Stimulated activated CD4-positive, alpha-beta T cell treated with anti-CD3 and anti-CD28 coated beads, Interleukin-4, amount 100 ng/mL, for 48 hours (primary cell): ENCODE measurements at regions not wholly inside any gene's neighbourhood (a gene's known extent, or its start where the extent isn't known, plus 50 kb on each side); places are given as distances from the start of the nearest gene placed in this dataset.

Source experiments
- DNase-seq, 2 donors: peaks; one replicate each; pipeline ENCODE4 v3.0.0-alpha.2; 2020; ENCODE audit warnings: low read depth in 2 of 2

DNA sequence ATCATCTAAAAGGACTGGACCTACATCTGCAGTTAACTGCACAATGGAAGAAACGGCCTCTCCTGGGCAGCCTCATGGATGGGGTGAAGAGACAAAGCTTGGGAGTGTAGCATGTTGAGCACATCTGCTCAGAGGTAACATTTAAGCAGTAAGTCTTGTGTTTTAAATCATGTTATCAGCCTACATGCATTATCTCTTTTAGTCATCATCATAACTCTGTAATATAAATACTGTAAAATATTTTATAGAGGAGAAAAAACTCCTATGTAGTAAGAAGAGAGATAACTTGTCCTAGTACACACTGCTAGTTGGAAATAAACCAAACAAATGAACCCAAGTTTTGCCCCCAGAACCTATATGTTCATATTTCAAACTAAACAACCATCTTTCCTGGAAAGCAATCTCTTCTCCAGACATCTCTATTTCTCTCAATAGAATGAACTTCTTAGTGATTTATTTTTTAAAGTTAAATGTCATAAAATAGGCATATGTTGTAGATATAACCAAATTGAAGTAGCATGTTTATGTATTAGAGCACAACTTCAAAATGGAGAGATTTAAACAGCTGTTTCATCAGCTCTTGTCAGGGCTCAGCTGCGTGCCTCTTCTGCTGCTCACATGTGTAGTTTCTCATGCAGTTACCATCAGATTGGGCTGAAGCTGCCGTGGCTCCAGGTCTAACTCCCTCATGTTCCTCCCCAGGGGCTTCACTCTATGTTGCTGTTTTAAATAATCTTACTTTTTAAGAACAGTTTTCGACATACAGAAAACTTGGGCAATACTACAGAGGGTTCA is 581.8 kb upstream of the ZFP42 start:
- DNase-seq: no peak

DNA sequence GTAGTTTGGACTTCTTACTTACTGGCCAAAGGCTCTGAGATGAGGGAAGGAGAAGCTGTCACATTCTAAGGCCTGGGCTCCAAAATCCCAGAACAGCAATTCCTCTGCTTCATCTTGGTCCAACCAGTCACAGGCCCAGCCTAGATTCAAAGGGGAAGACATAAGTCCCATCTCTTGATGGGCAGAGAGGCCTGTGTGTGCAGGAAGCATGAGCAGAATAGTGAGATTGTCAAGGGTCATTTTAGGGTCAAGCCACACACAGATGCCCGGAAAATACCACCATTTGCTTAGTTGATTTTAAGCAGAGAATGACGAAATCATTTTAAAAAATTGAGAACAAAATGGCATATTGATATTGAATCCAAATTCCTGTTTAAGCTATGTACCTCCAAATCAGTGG is 580.9 kb upstream of the ZFP42 start:
- no peak for DNase-seq

DNA sequence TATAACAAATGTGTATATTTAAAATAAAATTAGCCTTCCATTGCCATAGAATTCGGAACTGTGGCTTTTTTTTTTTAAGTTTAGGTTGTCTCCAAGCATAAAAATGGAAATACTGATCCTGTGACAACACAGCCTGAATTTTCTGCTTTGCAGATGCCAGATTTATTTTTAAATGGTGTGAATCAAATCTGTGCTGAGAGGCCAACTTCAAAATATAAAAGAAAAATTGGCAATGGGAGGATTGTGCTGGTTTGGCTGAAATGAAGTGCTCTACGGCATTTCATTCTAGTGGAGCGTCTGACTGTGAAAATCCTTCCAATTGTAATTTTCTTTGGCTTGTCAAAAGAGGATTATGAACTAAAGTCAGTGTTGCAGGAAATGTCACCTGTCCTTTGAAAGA is 580.3 kb upstream of the ZFP42 start:
- no peak for DNase-seq

DNA sequence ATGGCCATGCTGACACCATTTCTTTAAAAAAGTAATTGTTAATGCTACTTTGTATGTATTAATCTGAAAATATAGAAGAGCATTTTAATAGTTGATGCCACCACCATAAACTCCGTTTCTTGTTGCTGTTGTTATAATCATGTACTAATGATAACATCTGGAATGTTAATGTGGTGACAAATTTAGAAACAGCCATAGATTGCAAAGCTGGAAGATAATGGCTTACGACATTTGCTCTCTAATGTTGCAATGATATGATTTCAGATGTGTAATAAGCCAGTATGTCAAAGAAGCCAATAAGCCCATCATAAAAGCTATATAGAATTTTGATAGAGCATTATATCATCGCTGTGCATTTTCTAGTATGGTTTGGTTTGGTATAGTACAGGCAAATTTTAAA is 579.4 kb upstream of the ZFP42 start:
- no peak for DNase-seq

DNA sequence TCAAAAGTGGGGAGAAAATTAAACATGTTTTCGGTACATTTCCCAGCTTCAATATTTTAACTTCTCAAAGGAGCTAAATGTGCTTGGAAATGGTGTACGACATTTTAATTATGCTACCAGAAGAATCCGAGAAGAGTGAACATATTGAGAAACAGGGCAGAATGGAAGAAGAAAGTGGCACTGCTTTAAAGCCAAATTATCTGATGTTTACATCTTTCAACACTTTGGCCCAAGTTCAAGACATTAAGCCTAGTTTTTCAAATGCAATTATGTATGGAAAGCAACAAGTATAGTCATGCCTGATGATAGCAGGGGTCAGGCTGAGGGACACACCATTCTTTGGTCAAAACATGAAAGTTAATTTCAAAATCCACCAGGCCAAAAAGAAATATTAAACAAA is 577.9 kb upstream of the ZFP42 start:
- no peak for DNase-seq

DNA sequence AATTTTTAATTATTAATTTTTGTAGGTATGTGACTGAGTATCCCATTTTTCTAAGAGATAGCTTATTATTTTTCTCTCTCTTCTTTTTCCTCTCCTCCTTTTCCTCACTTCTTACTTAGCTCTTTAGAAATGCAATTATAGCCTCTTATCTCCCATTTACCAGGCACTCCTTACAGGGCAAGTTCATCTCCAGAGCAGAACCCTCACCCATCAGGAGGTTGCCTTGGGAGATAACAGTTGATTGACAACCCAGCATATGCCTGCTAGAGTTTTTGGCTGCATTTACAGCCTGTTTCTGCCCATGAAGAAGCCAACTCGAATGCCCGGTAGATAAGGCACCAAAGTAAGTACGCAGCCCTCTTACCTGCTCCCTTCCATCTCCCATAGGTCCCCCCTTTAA is 572.9 kb upstream of the ZFP42 start:
- no peak for DNase-seq

DNA sequence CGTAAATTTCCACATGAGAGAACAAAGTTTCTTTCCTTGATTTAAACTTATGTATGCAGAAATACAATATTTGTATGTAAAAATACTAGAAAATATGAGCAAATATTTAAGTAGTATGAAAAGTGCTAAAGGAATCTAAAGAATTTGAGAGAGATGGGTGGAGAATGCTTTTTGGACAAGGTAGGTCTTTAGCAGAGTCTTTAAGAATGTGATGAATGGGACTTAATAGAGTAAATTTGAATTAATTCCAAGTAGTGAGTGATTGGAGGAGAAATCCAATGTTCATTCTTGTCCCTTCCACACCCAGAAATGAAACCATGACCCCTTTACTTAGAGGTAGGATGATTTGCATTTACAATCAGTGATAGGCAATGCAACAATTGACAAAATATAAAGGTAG is 570.9 kb upstream of the ZFP42 start:
- no peak for DNase-seq

DNA sequence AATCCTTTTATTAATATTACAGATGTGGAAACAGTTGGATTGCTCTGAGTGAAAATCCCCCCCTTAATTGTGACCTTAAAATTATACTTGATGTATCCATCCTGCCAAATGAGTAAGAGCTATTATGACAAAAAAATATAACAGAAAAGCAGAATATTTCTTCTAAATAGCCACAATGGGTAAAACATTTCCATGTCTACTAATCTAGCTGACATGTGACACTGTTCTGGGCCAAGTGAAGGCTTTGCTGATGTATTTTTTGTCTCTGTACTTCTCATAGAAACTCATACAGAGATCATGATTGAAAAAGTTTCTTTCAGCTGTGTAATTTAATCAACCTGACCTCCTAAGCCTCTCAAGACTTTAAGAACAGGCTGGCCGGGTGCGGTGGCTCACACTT is 569.1 kb upstream of the ZFP42 start:
- no peak for DNase-seq

DNA sequence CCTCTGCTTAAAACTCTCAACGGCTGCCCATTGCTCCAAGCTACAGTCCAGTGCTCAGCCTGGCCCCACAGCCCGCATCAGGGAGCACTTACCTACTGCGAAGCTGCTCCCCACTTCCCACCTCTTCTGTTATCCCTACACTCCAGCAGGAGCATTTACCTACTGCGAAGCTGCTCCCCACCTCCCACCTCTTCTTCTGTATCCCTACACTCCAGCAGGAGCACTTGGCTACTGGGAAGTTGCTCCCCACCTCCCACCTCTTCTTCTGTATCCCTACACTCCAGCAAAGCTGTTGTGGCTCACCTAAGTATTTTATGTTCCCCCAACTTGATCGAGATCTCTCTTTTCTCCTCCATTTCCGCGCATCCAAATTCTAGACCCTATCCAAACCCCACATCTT is 563.3 kb upstream of the ZFP42 start:
- no peak for DNase-seq

DNA sequence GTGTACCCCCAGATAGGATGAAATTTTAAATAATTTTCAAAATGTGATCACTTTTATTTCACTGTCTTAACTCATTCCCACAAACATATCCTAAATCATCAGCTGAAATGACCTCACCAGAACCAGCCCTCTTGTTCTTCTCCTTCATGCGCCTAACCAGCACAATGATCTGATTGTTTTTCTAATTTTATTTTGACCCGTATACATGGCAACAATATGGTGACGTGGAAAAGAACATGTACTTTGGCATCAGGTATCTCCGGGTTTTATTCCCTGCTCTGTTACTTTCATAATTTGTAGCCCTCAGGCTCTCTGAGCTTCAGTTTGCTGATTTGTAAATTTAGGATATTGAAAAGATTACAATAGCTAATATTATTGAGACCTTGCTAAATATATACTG is 562.4 kb upstream of the ZFP42 start:
- no peak for DNase-seq

DNA sequence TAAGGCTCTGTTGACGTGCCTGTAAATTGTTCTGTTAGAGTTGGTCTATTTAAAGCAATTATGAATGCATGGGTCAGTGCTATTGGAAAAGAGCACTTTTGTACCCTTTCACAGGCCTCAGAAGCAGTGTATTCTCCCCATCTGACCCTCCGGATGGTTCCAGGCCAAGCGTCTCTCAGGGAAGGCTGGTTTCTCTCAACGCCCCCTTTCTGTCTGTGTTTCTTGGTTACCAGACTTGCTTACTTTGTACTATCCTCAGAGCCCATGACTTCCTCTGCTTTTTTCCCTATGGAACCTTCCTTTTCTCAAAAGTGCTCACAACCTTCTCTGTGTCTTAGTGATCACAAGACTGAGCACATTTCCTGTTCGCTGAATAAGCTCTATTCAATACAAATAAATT is 559.3 kb upstream of the ZFP42 start:
- no peak for DNase-seq

DNA sequence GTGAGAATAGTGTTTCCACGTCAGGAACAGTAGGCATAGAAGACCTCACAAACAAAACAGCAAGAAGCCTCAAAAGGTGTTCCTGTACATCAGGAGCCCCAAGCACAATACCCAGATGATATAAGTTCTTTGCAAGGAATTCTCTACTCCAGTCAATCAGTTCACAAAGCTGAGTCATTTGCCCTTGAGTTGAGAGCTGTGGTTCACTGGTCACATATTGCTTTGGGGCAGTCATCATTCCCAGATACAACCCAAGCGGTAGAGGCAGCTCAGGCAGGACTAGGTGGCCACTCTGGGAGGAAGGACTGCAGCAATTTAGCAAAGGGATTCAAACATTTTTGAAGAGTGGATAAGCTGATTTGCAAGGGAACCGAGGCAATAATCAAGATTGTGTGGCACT is 551.5 kb upstream of the ZFP42 start:
- DNase-seq: no peak

DNA sequence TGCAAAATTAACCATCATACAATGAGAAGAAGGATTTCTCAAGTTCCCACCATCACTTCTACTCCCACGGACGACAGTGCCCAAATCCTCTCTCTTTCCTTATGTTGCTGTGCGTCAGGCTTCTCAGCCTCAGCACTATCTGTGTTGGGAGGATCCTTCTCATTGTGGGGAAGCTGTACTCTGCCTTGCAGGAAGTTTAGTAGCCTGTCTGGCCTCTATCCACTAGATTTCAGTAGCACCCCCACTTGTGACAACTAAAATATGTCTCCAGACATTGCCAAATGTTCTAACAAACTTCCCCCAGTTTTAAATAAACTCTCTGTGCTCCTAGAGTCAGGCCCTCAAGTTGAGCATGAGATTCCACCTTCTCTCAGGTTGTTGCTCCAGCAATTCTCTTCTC is 545.9 kb upstream of the ZFP42 start:
- DNase-seq: no peak

DNA sequence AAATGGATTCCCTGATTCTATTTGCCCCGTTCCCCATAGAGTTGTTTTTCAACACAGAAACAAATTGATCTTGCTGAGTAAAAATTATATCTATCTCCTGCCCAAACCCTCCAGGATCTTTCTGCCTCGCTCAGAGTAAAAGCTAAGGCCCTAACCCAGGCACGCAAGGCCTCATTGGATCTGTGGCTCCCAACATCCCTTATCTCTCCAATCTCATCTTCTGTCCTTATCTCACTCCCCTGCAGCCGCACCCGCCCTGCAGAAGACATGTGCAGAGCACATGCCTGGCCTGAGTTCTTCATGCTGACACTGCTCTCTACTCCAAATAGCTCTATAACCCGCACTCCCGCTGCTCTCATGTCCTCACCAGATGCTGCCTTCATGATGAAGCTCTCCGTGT is 543.8 kb upstream of the ZFP42 start:
- no peak for DNase-seq

DNA sequence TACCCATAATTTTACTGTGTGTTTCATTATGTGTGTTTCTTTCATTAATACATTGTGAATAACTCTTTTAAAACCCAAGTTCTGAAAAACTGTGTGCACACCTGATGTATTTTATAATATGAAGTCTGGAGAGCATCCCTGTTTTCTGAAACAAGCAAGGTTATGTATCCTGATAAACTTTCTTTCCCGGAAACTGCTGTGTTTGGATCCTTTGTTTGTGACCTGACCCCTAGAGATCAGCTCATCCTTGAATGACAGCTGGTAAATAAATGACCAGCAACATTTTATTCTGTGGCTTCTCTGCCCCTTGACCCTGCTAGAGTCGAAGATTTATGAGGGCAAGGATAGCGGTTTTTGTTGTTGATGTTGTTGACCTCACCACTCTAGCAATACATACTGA is 535.6 kb upstream of the ZFP42 start:
- no peak for DNase-seq

DNA sequence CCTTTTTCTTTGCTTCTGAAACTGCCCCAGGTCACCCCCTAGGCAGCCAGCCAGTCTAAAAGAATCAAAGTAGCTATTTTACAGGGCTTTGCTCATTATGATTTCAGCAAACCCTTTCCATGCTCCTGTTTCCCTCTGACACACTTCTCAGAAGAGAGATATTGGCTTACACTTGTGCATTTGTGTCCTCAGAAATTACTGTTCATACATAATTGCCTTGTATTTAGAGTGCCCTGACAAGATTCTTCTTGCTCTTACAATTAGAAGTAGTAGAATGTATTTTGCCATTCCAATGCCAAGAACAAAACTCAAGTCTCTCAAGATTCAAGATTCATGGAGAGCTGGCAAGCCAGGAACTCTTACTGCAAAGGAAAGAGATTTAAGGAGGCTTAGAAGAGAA is 531.0 kb upstream of the ZFP42 start:
- no peak for DNase-seq

DNA sequence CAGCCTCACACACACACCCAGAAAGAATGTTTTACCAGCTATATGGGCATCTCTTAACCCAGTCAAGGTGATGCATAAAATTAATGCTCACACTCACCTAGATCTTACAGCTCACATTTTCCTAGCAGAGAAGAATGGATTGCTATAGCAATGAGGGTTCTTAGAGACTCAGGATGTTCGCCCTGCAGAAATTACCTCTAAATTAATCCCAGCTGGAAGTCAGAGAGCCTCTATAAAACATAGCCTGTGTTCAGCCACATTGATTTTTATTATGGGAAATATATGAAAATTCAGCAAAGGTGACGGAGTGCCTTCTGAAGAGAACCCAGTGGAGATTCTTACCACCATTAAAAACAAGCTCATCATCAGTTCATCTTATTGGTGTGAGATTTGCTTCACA is 528.3 kb upstream of the ZFP42 start:
- no peak for DNase-seq

DNA sequence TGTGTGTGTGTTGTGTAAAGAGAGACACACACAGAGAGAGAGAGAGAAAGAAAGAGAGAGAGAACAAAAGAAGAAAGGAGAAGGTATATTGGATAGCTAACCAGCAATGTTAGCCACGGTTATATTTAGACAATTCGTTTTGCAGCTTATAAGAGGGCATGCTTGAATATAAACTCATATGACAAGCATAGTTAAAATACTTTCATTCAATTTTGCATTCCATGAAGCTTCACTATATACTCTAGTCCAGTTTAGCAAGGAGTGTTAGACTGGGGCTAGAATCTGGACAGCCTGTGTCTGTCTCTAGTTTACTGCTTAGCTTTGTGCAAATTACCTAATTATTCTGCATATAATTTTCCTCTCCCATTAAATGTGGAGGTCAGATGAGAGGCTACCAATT is 525.9 kb upstream of the ZFP42 start:
- DNase-seq: no peak

DNA sequence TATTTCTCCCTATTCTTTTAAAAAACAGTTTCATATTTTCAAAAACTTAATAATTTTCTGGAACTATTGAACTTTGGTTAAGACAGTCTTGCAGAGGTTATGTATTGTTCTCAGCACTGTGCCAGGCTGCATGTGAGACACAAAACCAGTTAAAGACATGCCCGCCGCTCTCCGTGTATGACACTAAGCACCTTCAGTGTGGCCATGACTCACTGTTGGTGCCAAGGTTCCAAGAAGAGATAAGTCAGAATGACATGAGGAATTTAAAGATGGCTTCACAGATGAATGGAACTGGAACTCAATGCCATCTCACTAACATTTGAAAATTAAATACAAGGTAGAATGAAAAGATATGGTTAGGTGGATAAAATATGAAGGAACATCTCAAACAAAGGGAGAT is 525.5 kb upstream of the ZFP42 start:
- DNase-seq: no peak

DNA sequence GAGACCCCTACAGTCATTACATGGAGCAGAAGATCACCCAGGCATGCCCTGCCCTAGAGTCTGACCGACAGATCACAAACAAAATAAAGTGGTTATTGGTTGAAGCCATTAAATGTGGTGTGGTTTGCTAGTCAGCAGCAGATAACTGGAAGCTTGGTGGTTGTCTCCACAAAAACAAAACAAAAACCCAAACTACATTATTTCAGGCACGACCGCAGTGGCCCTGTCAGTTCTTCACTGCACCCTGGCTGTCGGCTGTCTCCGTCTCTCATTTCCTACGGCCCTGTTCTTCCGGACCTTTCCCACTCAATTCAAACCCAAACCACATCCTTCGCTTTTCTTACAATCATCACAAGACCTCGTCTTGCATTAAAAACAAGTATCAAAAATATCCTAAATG is 521.3 kb upstream of the ZFP42 start:
- no peak for DNase-seq

DNA sequence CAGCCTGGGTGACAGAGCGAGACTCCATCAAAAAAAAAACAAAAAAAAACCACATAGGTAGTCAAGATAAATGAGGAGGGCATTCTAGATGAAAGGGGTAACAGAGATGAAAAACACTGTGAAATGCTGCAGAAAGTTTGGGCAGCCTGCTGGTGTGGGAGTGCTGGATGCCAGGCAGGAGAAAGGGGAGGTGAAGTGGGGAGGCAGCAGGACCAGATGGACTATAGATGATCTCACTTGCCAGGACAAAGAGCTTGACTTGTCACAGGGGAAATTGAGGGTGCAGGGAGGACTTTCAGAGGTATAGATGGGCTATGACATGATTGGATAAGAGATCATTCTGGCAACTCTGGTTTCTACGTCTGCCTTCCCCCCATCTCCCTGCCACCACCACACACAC is 519.7 kb upstream of the ZFP42 start:
- DNase-seq: no peak

DNA sequence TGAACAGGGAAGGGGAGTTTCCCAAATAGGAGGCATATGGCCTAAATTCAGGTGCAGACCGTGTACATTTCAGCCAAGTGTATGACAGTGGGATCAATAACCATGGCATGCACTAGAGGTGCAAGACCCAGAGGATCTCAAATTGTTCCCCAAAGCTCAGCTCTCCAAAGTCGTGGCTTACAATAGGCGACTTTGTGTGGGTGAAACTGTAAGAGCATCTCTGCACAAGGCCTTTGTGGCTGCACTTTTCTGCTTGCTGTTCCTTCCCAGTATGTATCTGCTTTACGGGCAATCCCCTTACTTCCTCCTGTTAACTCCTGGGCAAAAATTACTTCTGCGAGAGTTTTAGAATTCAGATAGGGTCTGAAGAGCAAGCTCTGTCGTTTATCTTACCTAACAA is 518.3 kb upstream of the ZFP42 start:
- DNase-seq: no peak

DNA sequence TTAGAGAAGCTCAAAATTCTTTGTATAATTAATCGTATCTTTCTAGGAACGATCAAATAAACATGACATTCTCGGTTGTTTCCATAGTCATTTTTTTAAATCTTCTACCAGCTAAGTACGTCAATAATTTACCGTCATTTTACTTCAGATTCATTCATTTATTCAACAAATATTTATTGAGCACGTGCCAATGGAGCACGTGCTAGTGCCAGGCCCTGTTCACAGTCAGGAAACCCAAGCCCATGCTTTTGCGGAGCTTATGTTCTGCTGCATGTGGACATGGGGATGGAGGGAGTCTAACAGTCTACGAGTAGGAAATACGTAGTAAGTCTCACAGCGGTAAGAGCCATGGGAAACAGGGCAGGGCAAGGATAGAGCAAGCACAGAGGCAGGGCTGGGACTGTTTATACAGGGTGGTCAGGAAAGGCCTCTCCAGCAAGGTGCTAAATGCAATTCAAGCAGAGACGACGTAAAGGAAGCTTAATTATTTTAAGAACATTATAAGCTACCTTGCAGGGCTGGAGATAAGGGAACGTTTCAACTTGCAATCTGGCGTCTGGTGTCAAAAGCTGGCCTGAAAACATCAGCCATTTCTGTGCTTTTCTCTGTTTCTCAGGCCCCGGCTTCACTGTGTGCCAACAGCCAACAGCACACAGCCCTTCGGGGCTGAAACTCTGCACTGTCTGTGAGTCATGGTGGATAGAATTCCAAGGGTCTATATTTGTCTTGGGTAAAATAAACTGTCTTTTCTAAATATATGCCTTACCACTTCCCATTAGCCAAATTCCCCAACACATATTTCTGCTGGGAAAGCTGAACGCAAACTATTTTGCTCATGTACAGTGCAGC is 517.1 kb upstream of the ZFP42 start:
- DNase-seq: no peak
